Uterus (tissue), 2 donors: ENCODE measurements at regions not wholly inside any gene's neighbourhood (a gene's known extent, or its start where the extent isn't known, plus 50 kb on each side); places are given as distances from the start of the nearest gene placed in this dataset.

ENCODE experiments used
- POLR2A ChIP-seq, 2 donors: fragments of 450-650 bp; IDR thresholded peaks; one replicate each; pipeline ENCODE4 v1.6.1; 2016; ENCODE audit warnings: antibody characterized with exemption in 2 of 2, mild to moderate bottlenecking in 1 of 2, moderate library complexity in 1 of 2
- TF ChIP-seq, protein P1 (sequence below), 4 experiments: fragments of 200-600 bp in 2 of 4; fragments of 450-650 bp in 2 of 4; sonication (generic) in 2 of 4; IDR thresholded peaks; one replicate each; pipeline ENCODE4 v1.5.1; 2016 to 2019; ENCODE audit warnings: antibody characterized with exemption in 4 of 4, mild to moderate bottlenecking in 2 of 4, moderate library complexity in 1 of 4

DNA sequence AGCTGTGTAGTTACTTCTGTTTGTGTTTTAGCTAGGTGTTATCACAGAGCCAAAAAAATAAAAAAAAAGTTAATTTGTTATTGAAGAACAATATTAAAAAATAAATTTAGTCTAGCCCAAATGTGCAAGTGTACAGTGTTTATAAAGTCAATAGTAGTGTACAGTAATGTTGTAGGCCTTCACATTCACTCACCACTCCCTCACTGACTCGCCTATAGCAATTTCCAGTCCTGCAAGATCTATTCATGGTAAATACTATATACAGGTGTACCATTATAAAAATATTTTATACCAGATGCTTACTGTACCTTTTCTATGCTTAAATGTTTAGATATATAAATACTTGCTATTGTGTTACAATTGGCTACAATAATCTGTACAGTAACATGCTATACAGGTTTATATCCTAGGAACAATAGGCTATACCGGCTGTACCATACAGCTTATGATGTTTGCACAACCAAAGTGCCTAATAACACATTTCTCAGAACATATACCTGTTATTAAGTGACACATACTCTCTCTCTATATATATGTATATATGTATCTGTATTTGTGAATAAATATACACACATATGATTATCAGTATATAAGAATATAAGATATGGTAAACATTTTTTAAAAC is 341.4 kb upstream of the EDIL3 start:
- TF ChIP-seq, protein P1, sequence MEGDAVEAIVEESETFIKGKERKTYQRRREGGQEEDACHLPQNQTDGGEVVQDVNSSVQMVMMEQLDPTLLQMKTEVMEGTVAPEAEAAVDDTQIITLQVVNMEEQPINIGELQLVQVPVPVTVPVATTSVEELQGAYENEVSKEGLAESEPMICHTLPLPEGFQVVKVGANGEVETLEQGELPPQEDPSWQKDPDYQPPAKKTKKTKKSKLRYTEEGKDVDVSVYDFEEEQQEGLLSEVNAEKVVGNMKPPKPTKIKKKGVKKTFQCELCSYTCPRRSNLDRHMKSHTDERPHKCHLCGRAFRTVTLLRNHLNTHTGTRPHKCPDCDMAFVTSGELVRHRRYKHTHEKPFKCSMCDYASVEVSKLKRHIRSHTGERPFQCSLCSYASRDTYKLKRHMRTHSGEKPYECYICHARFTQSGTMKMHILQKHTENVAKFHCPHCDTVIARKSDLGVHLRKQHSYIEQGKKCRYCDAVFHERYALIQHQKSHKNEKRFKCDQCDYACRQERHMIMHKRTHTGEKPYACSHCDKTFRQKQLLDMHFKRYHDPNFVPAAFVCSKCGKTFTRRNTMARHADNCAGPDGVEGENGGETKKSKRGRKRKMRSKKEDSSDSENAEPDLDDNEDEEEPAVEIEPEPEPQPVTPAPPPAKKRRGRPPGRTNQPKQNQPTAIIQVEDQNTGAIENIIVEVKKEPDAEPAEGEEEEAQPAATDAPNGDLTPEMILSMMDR (IDR thresholded peaks at IDR 0.05): no peak
- TF ChIP-seq POLR2A (IDR thresholded peaks at IDR 0.05): no peak
